Trophoblast cell (in vitro differentiated cells and primary cell): ENCODE measurements at regions not wholly inside any gene's neighbourhood (a gene's known extent, or its start where the extent isn't known, plus 50 kb on each side); places are given as distances from the start of the nearest gene placed in this dataset.
"Not testable (repeated sequence)": the region's sequence is repeated elsewhere in the genome, so short reads cannot be mapped to it uniquely, and the experiment has no call there.

Source experiments
- DNase-seq, 2 donors: peaks; one replicate each; pipeline ENCODE4 v3.0.0-alpha.2; 2016
- H2AFZ ChIP-seq: 2 replicates; pipeline ENCODE4 v1.6.1; 2013; ENCODE audit warnings: low read length, moderate library complexity, mild to moderate bottlenecking; ENCODE audit not compliant: insufficient read depth, poor library complexity
- H2AK5ac ChIP-seq: 2 replicates; pipeline ENCODE4 v1.6.1; 2013; ENCODE audit warnings: mild to moderate bottlenecking, low read length
- H2BK120ac ChIP-seq: 2 replicates; pipeline ENCODE4 v1.6.1; 2013; ENCODE audit warnings: low read length, mild to moderate bottlenecking, moderate library complexity; ENCODE audit not compliant: insufficient read depth, poor library complexity
- H2BK12ac ChIP-seq: 2 replicates; pipeline ENCODE4 v1.6.1; 2013; ENCODE audit warnings: mild to moderate bottlenecking, low read length, moderate library complexity
- H2BK5ac ChIP-seq: 2 replicates; pipeline ENCODE4 v1.6.1; 2013; ENCODE audit warnings: low read length, low read depth, moderate library complexity, mild to moderate bottlenecking; ENCODE audit not compliant: poor library complexity
- H3K14ac ChIP-seq: 2 replicates; pipeline ENCODE4 v1.6.1; 2013; ENCODE audit warnings: mild to moderate bottlenecking, low read length
- H3K18ac ChIP-seq: 2 replicates; pipeline ENCODE4 v1.6.1; 2013; ENCODE audit warnings: mild to moderate bottlenecking, low read length
- H3K23ac ChIP-seq: 2 replicates; pipeline ENCODE4 v1.6.1; 2013; ENCODE audit warnings: low read length
- H3K27ac ChIP-seq: 2 replicates; pipeline ENCODE4 v1.5.1; 2013; ENCODE audit warnings: low read depth, mild to moderate bottlenecking, inconsistent platforms, low read length, moderate library complexity
- H3K27me3 ChIP-seq: 2 replicates; pipeline ENCODE4 v1.6.1; 2013; ENCODE audit warnings: inconsistent platforms, mild to moderate bottlenecking, low read length, moderate library complexity; ENCODE audit not compliant: insufficient read depth
- H3K36me3 ChIP-seq, 2 experiments: 1 replicate in 1 of 2; 2 replicates in 1 of 2; pipeline ENCODE4 v1.6.1; 2013; ENCODE audit warnings: low read length in 2 of 2, mild to moderate bottlenecking in 2 of 2, moderate library complexity in 1 of 2; ENCODE audit not compliant: insufficient read depth in 2 of 2, control insufficient read depth in 1 of 2
- H3K4ac ChIP-seq: 2 replicates; pipeline ENCODE4 v1.6.1; 2013; ENCODE audit warnings: low read depth, mild to moderate bottlenecking, low read length, moderate library complexity
- H3K4me1 ChIP-seq, 2 experiments: 1 replicate in 1 of 2; 2 replicates in 1 of 2; pipeline ENCODE4 v1.6.1; 2013; ENCODE audit warnings: low read length in 2 of 2, mild to moderate bottlenecking in 2 of 2, moderate library complexity in 1 of 2; ENCODE audit not compliant: insufficient read depth in 2 of 2, control insufficient read depth in 1 of 2
- H3K4me2 ChIP-seq: 2 replicates; pipeline ENCODE4 v1.6.1; 2013; ENCODE audit warnings: inconsistent platforms, mild to moderate bottlenecking, low read length, moderate library complexity
- H3K4me3 ChIP-seq: 2 replicates; pipeline ENCODE4 v1.5.1; 2013; ENCODE audit warnings: mild to moderate bottlenecking, low read depth, low read length, inconsistent platforms
- H3K79me1 ChIP-seq: one replicate; pipeline ENCODE4 v1.6.1; 2013; ENCODE audit warnings: low read length
- H3K79me2 ChIP-seq: 2 replicates; pipeline ENCODE4 v1.6.1; 2013; ENCODE audit warnings: low read length, mild to moderate bottlenecking; ENCODE audit not compliant: control insufficient read depth, insufficient read depth, poor library complexity
- H3K9ac ChIP-seq: 2 replicates; pipeline ENCODE4 v1.6.1; 2013; ENCODE audit warnings: mild to moderate bottlenecking, low read length
- H3K9me3 ChIP-seq: 2 replicates; pipeline ENCODE4 v1.6.1; 2013; ENCODE audit warnings: low read depth, mild to moderate bottlenecking, control low read depth, inconsistent platforms, low read length; ENCODE audit not compliant: insufficient read depth
- H4K12ac ChIP-seq: 2 replicates; pipeline ENCODE4 v1.6.1; 2013; ENCODE audit warnings: low read depth, mild to moderate bottlenecking, low read length, moderate library complexity
- H4K8ac ChIP-seq: 2 replicates; pipeline ENCODE4 v1.6.1; 2013; ENCODE audit warnings: low read depth, mild to moderate bottlenecking, low read length, moderate library complexity
- H4K91ac ChIP-seq: one replicate; pipeline ENCODE4 v1.6.1; 2013; ENCODE audit warnings: low read depth, mild to moderate bottlenecking, low read length, moderate library complexity
- WGBS: extraction: QIAGEN DNeasy Blood & Tissue Kit; methylation state at CpG from one replicate; pipeline ENCODE4 v1.1.7; 2013; ENCODE audit warnings: missing lambda C conversion rate; ENCODE audit not compliant: insufficient read length, insufficient coverage; ENCODE audit errors: extremely low coverage; 5-methylcytosine and 5-hydroxymethylcytosine counted together

DNA sequence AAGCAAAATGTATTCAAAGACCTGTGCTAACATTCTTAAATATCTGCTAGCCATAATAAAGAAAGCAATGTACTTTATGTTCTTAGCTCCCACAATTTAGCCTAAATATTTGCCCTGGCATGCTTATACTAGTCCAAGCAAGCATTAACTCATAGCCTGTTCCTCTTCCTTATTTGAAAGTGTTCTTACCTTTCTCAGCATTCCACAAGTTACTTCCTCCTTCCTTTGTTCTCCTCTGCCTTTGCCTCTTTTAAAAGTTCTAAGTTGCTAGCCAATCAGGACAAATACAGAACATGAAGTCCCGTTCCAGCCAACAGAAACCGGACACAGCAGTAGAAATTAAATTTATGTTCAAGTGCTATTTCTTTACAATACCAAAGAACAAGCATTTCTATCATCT, 1154.6 kb upstream of the CELF4 start:
- H4K91ac ChIP-seq, H4K12ac ChIP-seq, H3K4me1 ChIP-seq, H2BK12ac ChIP-seq, H3K9me3 ChIP-seq, H3K27me3 ChIP-seq, H2BK5ac ChIP-seq, H2AK5ac ChIP-seq, H2BK120ac ChIP-seq, H3K79me2 ChIP-seq, H3K23ac ChIP-seq, H3K27ac ChIP-seq, H3K9ac ChIP-seq, DNase-seq, H3K14ac ChIP-seq, H3K4me2 ChIP-seq, H3K36me3 ChIP-seq, H3K4me3 ChIP-seq, H3K79me1 ChIP-seq, H3K18ac ChIP-seq, H2AFZ ChIP-seq, H3K4ac ChIP-seq, H4K8ac ChIP-seq: not testable (repeated sequence)
- no CpG with 5 or more reads among the region's 2 CpGs for WGBS

DNA sequence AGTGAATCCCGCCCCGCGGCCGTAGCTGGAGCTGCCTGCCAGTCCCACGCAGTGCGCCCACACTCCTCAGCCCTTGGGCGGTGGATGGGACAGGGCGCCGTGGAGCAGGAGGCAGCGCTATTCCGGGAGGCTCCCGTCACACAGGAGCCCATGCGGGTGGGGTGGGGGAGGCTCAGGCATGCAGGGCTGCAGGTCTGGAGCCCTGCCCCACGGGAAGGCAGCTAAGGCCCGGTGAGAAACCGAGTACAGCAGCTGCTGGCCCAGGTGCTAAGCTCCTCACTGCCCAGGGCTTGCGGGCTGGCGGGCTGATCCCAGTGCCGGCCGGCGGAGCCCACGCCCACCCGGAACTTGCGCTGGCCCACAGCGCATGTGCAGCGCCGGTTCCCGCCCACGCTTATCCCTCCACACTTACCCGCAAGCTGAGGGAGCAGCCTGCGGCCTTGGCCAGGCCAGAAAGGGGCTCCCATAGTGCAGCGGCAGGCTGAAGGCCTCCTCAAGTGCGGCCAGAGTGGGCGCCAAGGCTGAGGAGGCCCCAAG, 1152.8 kb upstream of the CELF4 start:
- H3K14ac ChIP-seq = no peak overlapping the region
- H3K27me3 ChIP-seq = no peaks in the 10 kb centered on the region
- H3K18ac ChIP-seq = no peak overlapping the region
- H2BK12ac ChIP-seq = no peak overlapping the region
- no peaks in the 10 kb centered on the region for H3K4me1 ChIP-seq
- H2AFZ ChIP-seq = no peak overlapping the region
- H4K12ac ChIP-seq = no peak overlapping the region
- H2BK5ac ChIP-seq = no peak overlapping the region
- no peaks in the 10 kb centered on the region for H3K79me2 ChIP-seq
- no peak overlapping the region for H2BK120ac ChIP-seq
- peaks cover 3% of the 10 kb centered on the region for H3K9me3 ChIP-seq
- no peak overlapping the region for H3K4me3 ChIP-seq
- no peak overlapping the region for H2AK5ac ChIP-seq
- H3K36me3 ChIP-seq = no peaks in the 10 kb centered on the region
- no peak for DNase-seq
- WGBS = no CpG with 5 or more reads among the region's 34 CpGs
- no peak overlapping the region for H4K91ac ChIP-seq
- H3K4me2 ChIP-seq = no peak overlapping the region
- no peak overlapping the region for H3K4ac ChIP-seq
- H3K23ac ChIP-seq = no peak overlapping the region
- H3K9ac ChIP-seq = no peak overlapping the region
- no peak overlapping the region for H4K8ac ChIP-seq
- H3K79me1 ChIP-seq = peaks cover 2% of the 10 kb centered on the region
- H3K27ac ChIP-seq = no peak overlapping the region

DNA sequence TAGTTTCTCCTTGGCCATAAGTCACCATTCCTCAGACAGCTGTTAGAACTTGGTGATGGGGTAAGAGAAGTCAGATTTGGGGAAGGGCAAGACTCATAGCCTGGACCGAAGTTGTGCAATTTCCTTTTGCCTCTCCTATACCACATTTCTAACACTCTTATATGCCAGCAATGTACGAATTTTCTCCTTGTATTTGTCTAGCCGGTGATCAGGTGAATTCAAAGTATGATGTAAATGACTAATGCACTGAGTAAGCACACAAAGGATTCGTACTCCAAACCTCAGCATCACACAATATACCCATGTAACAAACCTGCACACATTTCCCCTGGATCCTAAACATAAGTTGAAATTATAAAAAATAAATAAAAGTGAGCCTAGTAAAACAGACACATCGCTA, 1143.5 kb upstream of the CELF4 start:
- Histone ChIP-seq H3K79me1 (no peaks in the 10 kb centered on the region), H4K91ac (no peak overlapping the region), H3K4ac (no peak overlapping the region), H2BK120ac (no peak overlapping the region), H3K9ac (no peak overlapping the region), H4K8ac (no peak overlapping the region), H2AFZ (no peak overlapping the region), H2BK5ac (no peak overlapping the region), H3K23ac (no peak overlapping the region), H3K4me3 (no peak overlapping the region), H3K27me3 (no peaks in the 10 kb centered on the region), H4K12ac (no peak overlapping the region), H3K9me3 (no peaks in the 10 kb centered on the region), H3K4me2 (no peak overlapping the region), H2BK12ac (no peak overlapping the region), H3K79me2 (no peaks in the 10 kb centered on the region), H3K27ac (no peak overlapping the region), H3K36me3 (no peaks in the 10 kb centered on the region), H3K4me1 (no peaks in the 10 kb centered on the region), H2AK5ac (no peak overlapping the region), H3K14ac (no peak overlapping the region), H3K18ac (no peak overlapping the region)
- DNase-seq = no peak
- WGBS = no CpG with 5 or more reads among the region's 5 CpGs

DNA sequence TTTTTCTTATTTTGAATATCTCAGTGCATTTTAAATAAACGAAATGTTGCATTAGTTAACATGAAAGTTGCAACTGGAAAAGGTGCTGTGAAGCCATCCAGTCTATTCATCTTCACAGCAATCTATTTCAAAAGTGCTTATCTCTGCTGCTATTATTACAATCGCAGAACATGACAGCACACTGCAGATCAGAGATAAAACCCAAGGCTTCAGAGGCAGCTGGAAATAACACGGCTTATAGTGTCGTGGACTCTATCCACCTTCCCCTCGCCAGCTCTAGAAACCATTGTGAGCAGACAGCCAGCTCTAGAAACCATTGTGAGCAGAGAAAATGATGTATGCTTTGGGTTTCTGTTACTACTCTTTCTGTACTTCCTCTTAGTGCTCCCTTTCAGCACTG, 1140.8 kb upstream of the CELF4 start:
- Histone ChIP-seq H3K27me3 (no peaks in the 10 kb centered on the region), H3K79me2 (no peaks in the 10 kb centered on the region), H3K4me1 (no peaks in the 10 kb centered on the region), H2AFZ (no peak overlapping the region), H4K91ac (no peak overlapping the region), H3K4me3 (no peak overlapping the region), H3K4ac (no peak overlapping the region), H2BK5ac (no peak overlapping the region), H3K23ac (no peak overlapping the region), H3K27ac (no peak overlapping the region), H2BK120ac (no peak overlapping the region), H3K9ac (no peak overlapping the region), H3K79me1 (no peaks in the 10 kb centered on the region), H2BK12ac (no peak overlapping the region), H4K8ac (no peak overlapping the region), H2AK5ac (no peak overlapping the region), H4K12ac (no peak overlapping the region), H3K18ac (no peak overlapping the region), H3K9me3 (no peaks in the 10 kb centered on the region), H3K36me3 (no peaks in the 10 kb centered on the region), H3K14ac (no peak overlapping the region), H3K4me2 (no peak overlapping the region)
- no CpG with 5 or more reads among the region's 5 CpGs for WGBS
- no peak for DNase-seq
